ENCODE measurements at regions not wholly inside any gene's neighbourhood (a gene's known extent, or its start where the extent isn't known, plus 50 kb on each side); places are given as distances from the start of the nearest gene placed in this dataset.
"Not testable (repeated sequence)": the region's sequence is repeated elsewhere in the genome, so short reads cannot be mapped to it uniquely, and the experiment has no call there.

- no peak for DNase-seq
Observed at GRCh38 chr7:13007331-13007730, 319.9 kb downstream of the ARL4A start.

- DNase-seq = no peak
Observed at GRCh38 chr7:13009517-13009916, 322.1 kb downstream of the ARL4A start.

- no peak for DNase-seq
Observed at GRCh38 chr7:13014011-13014410, 326.6 kb downstream of the ARL4A start.

- DNase-seq = no peak
Observed at GRCh38 chr7:13016036-13016581, 328.7 kb downstream of the ARL4A start.

GRCh38 chr7:13016592-13017332, 329.3 kb downstream of the ARL4A start:
- no peak for DNase-seq

- DNase-seq = no peak
Observed at GRCh38 chr7:13017333-13017857, 330.0 kb downstream of the ARL4A start.

GRCh38 chr7:13017881-13018280, 330.4 kb downstream of the ARL4A start:
- no peak for DNase-seq

- DNase-seq = no peak
Observed at GRCh38 chr7:13021566-13022300, 334.3 kb downstream of the ARL4A start.

GRCh38 chr7:13024121-13024674, 336.8 kb downstream of the ARL4A start:
- no peak for DNase-seq

GRCh38 chr7:13025043-13025442, 337.6 kb downstream of the ARL4A start:
- DNase-seq = not testable (repeated sequence)

GRCh38 chr7:13027321-13027720, 339.9 kb downstream of the ARL4A start:
- no peak for DNase-seq

GRCh38 chr7:13028036-13028824, 340.8 kb downstream of the ARL4A start:
- DNase-seq = no peak

- DNase-seq = no peak
Observed at GRCh38 chr7:13028825-13029099, 341.3 kb downstream of the ARL4A start.

GRCh38 chr7:13031468-13031867, 344.0 kb downstream of the ARL4A start:
- no peak for DNase-seq

- no peak for DNase-seq
Observed at GRCh38 chr7:13032084-13032483, 344.7 kb downstream of the ARL4A start.

- DNase-seq = no peak
Observed at GRCh38 chr7:13032576-13032975, 345.1 kb downstream of the ARL4A start.

- no peak for DNase-seq
Observed at GRCh38 chr7:13034693-13035092, 347.3 kb downstream of the ARL4A start.

- no peak for DNase-seq
Observed at GRCh38 chr7:13035233-13035632, 347.8 kb downstream of the ARL4A start.

- DNase-seq = no peak
Observed at GRCh38 chr7:13036256-13036780, 348.9 kb downstream of the ARL4A start.

GRCh38 chr7:13037216-13037615, 349.8 kb downstream of the ARL4A start:
- DNase-seq = no peak

GRCh38 chr7:13041368-13041988, 354.0 kb downstream of the ARL4A start:
- no peak for DNase-seq

- no peak for DNase-seq
Observed at GRCh38 chr7:13042605-13043236, 355.3 kb downstream of the ARL4A start.

All from right forelimb (tissue), 1 donor.